KMS-11 (cell line): ENCODE measurements at regions not wholly inside any gene's neighbourhood (a gene's known extent, or its start where the extent isn't known, plus 50 kb on each side); places are given as distances from the start of the nearest gene placed in this dataset.
"Not testable (repeated sequence)": the region's sequence is repeated elsewhere in the genome, so short reads cannot be mapped to it uniquely, and the experiment has no call there.

Experiments
- H2AFZ ChIP-seq: fragments of 200-600 bp; sonication (generic); 2 replicates; pipeline ENCODE4 v1.6.1; 2016; ENCODE audit warnings: antibody characterized with exemption, mixed run types, low read depth
- H3K27ac ChIP-seq: fragments of 200-600 bp; sonication (generic); 2 replicates; pipeline ENCODE4 v1.6.1; 2016; ENCODE audit warnings: mild to moderate bottlenecking, mixed run types
- H3K27me3 ChIP-seq: fragments of 200-600 bp; sonication (generic); 2 replicates; pipeline ENCODE4 v1.6.1; 2017; ENCODE audit warnings: mild to moderate bottlenecking, low read depth, mixed run types, moderate library complexity; ENCODE audit not compliant: insufficient read depth
- H3K36me3 ChIP-seq: fragments of 200-600 bp; sonication (generic); 2 replicates; pipeline ENCODE4 v1.6.1; 2017; ENCODE audit warnings: mild to moderate bottlenecking, mixed run types; ENCODE audit not compliant: insufficient read depth
- H3K4me1 ChIP-seq: fragments of 200-600 bp; sonication (generic); 2 replicates; pipeline ENCODE4 v1.6.1; 2016; ENCODE audit warnings: mild to moderate bottlenecking, low read depth, mixed run types; ENCODE audit not compliant: poor library complexity, severe bottlenecking
- H3K4me2 ChIP-seq: fragments of 200-600 bp; sonication (generic); 2 replicates; pipeline ENCODE4 v1.7.0; 2016; ENCODE audit warnings: mild to moderate bottlenecking, mixed run types
- H3K4me3 ChIP-seq: fragments of 200-600 bp; sonication (generic); IDR thresholded peaks from 2 replicates; pipeline ENCODE4 v1.6.1; 2017; ENCODE audit warnings: low read depth, low read length, mixed read lengths; ENCODE audit not compliant: insufficient read depth
- H3K79me2 ChIP-seq: fragments of 200-600 bp; sonication (generic); 2 replicates; pipeline ENCODE4 v1.6.1; 2016; ENCODE audit warnings: low read depth, mixed run types; ENCODE audit not compliant: insufficient read depth
- H3K9ac ChIP-seq: fragments of 200-600 bp; sonication (generic); 2 replicates; pipeline ENCODE4 v1.6.1; 2016; ENCODE audit warnings: mild to moderate bottlenecking, mixed run types
- H4K20me1 ChIP-seq: fragments of 200-600 bp; sonication (generic); 2 replicates; pipeline ENCODE4 v1.6.1; 2016; ENCODE audit warnings: mild to moderate bottlenecking, mixed run types; ENCODE audit not compliant: insufficient read depth
- CTCF ChIP-seq: fragments of 200-600 bp; sonication (generic); conservative IDR thresholded peaks from 2 replicates; pipeline ENCODE4 v1.6.1; 2017; ENCODE audit warnings: low read depth, mild to moderate bottlenecking, antibody characterized with exemption, low read length, moderate library complexity, mixed read lengths

DNA sequence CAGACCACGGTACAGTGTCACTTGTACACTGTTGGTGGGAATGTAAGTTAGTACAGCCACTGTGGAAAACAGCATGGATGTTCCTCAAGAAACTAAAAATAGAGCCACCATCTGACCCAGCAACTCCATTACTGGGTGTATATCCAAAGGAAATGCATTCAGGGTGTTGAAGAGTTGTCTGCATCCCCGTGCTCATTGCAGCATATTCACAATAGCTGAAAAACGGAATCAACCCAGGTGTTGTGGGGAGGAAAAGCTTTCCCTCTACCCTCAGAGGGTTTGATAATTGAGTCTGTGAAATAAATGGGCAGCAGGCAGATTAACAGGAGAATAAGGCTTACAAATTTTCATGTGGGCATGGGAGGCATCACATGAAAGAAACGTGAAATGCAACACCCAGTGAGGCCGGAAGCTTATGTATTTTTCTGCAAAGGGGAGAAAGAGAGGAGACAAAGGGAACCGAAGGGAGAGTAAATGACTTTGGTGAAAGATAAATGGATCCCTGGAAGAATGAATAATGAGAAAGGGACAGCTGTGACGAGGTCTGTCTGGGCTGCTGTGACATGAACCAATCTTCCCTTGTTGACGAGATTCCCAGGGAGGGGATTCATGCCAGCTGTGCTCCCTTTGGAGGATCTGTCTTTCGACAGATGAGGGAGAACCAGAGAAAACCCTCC is 106.2 kb downstream of the KCNJ12 start:
- Histone ChIP-seq H3K9ac (no peak overlapping the region), H3K4me3 (no peak overlapping the region), H2AFZ (no peak overlapping the region), H3K4me2 (no peak overlapping the region), H3K4me1 (no peaks in the 10 kb centered on the region), H3K27me3 (no peaks in the 10 kb centered on the region), H4K20me1 (no peaks in the 10 kb centered on the region), H3K27ac (no peak overlapping the region), H3K79me2 (no peaks in the 10 kb centered on the region), H3K36me3 (no peaks in the 10 kb centered on the region)
- no peak for TF ChIP-seq CTCF

DNA sequence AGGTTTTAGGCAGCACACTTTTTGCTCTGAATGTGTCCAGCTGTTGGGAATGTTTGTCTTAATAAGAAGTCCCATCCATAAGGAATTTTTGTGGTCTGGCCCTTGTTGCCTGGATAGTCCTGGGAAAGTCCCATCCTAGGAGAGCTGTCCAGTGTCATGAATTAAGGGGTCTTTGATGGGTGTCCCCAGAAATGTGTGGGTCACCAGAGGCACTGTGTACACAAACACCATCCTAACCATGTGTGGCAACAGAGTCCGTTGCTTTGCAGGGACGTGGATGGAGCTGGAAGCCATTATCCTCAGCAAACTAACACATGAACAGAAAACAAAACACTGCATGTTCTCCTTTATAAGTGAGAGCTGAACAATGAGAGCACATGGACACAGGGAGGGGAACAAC is 111.9 kb downstream of the KCNJ12 start:
- H3K4me2 ChIP-seq, H2AFZ ChIP-seq, H3K27me3 ChIP-seq, H3K4me3 ChIP-seq, H3K79me2 ChIP-seq, H3K9ac ChIP-seq, H3K4me1 ChIP-seq, H4K20me1 ChIP-seq, H3K27ac ChIP-seq, H3K36me3 ChIP-seq: not testable (repeated sequence)

DNA sequence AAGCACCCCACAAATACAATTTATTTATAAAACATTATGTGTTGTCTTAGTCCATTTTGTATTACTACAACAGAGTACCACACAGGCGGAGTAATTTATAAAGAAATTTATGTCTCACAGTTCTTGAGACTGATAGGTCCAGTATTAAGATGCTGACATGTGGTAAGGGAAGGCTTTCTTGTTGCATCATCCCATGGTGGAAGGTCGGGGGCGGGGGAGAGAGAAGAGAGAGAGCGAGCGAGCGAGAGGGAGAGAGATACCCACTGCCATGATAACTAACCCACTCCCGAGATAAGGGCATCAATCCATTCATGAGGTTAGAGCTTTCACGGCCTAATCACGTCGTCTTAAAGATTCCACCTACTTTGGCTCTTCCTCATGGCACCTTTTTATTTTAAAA is 117.8 kb downstream of the KCNJ12 start:
- Histone ChIP-seq H3K79me2 (no peaks in the 10 kb centered on the region), H3K4me3 (no peak overlapping the region), H3K9ac (no peak overlapping the region), H3K4me2 (no peak overlapping the region), H2AFZ (no peak overlapping the region), H3K27ac (no peak overlapping the region), H3K4me1 (no peaks in the 10 kb centered on the region), H3K36me3 (no peaks in the 10 kb centered on the region), H4K20me1 (no peaks in the 10 kb centered on the region), H3K27me3 (no peaks in the 10 kb centered on the region)
- no peak for TF ChIP-seq CTCF

DNA sequence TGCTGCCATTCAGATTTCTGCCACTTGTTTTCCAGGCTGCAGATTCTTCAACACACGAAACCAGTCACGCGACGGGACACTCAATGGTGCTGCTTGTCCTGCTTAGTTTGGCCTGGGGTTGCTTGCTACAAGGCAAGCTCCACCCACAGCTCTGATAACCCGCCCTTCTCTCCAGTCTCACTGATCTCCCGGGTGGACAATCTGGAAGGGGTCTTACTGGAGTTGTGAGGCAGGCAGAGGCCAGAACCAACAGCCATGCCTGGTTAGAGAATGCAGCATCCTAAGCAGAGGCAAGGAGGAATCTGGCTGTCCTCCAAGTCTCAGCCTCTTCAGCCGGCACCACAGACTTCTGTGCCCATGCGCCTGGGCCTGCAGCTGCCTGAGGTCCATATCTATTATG is 119.1 kb downstream of the KCNJ12 start:
- no peaks in the 10 kb centered on the region for H4K20me1 ChIP-seq
- H3K27ac ChIP-seq, result no peak overlapping the region
- TF ChIP-seq CTCF, result no peak
- H3K36me3 ChIP-seq, result no peaks in the 10 kb centered on the region
- no peaks in the 10 kb centered on the region for H3K79me2 ChIP-seq
- H3K4me1 ChIP-seq, result no peaks in the 10 kb centered on the region
- no peak overlapping the region for H3K4me2 ChIP-seq
- no peak overlapping the region for H2AFZ ChIP-seq
- H3K4me3 ChIP-seq, result no peak overlapping the region
- no peak overlapping the region for H3K9ac ChIP-seq
- H3K27me3 ChIP-seq, result no peaks in the 10 kb centered on the region

DNA sequence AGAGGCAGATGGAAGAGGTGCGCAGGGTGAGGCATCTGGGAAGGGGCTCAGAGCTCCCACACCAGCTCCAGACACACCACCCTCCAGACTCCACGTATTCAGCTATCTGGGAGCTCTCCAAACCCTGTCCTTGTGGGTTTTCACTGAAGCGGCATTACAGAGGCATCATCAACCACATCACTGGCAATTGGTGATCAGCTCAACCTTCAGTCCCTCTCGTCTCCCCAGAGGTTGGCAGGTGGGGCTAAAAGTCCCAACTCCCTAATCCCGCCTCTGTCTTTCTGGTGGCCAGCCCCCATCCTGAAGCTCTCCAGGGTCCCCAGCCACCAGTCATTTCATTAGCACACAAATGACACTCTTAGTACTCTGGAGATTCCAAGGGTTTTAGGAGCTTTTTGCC is 123.9 kb downstream of the KCNJ12 start:
- Histone ChIP-seq H4K20me1 (no peaks in the 10 kb centered on the region), H3K79me2 (no peaks in the 10 kb centered on the region), H3K4me1 (no peaks in the 10 kb centered on the region), H3K4me3 (no peak overlapping the region), H3K9ac (no peak overlapping the region), H3K36me3 (no peaks in the 10 kb centered on the region), H3K27me3 (no peaks in the 10 kb centered on the region), H2AFZ (no peak overlapping the region), H3K27ac (no peak overlapping the region), H3K4me2 (no peak overlapping the region)
- no peak for TF ChIP-seq CTCF

DNA sequence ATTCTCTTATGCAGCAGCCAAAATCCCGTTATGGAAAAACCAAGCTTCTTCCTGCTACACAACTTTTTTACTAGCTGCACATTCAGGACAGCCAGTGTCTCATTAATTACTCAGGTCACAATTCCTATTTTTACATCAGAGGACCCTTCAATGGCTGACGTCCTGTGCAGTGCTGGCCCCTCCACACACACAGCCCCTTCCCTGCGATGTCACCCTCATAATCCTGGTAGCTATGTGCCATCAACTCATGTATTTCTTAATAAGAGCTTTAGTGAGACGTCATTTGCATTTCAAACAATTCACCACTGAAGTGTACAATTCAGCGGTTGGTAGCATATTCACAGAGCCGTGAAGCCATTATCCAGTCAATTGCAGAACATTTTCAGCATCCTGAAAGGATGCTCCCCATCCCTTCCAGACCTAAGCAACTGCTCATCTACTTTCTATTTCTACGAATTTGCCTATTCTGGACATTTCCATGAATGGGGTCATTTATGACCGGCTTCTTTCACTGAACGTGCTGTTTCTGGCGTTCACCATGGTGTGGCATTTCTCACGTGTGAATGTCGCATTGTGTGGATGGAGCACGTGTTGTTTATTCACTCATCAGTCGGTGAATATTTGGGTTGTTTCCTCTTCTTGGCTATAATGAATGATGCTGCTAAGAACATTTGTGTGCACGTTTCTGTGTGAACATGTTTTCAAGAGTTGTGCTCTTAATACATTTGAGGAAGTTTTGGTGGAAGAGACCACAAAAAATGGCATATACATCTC is 126.0 kb downstream of the KCNJ12 start:
- H3K36me3 ChIP-seq, H3K9ac ChIP-seq, H3K4me3 ChIP-seq, H3K79me2 ChIP-seq, H3K4me2 ChIP-seq, H3K27me3 ChIP-seq, H3K27ac ChIP-seq, H4K20me1 ChIP-seq, H2AFZ ChIP-seq, H3K4me1 ChIP-seq: not testable (repeated sequence)
